NCI-H524 (cell line): ENCODE measurements at regions not wholly inside any gene's neighbourhood (a gene's known extent, or its start where the extent isn't known, plus 50 kb on each side); places are given as distances from the start of the nearest gene placed in this dataset.
A peak's percentile ranks its signal among the peaks of the same experiment; 100 is the strongest.

Experiments
- DNase-seq, 2 experiments: peaks; one replicate each; lab custom pipeline; 2025; lab: John Stamatoyannopoulos, UW

GRCh38 chr15:92224843-92225242 lies 168.8 kb upstream of the ST8SIA2 start:
- DNase-seq = no peak

GRCh38 chr15:92226020-92226612 lies 167.6 kb upstream of the ST8SIA2 start:
- peak in 1 of 2 experiments; percentile 8 for DNase-seq

- no peak for DNase-seq
Measured at GRCh38 chr15:92228830-92229229, 164.9 kb upstream of the ST8SIA2 start.

GRCh38 chr15:92231461-92231860 lies 162.2 kb upstream of the ST8SIA2 start:
- DNase-seq = no peak

GRCh38 chr15:92232317-92232716 lies 161.4 kb upstream of the ST8SIA2 start:
- no peak for DNase-seq

- DNase-seq = no peak
Measured at GRCh38 chr15:92232876-92233275, 160.8 kb upstream of the ST8SIA2 start.

- no peak for DNase-seq
Measured at GRCh38 chr15:92243227-92243626, 150.5 kb upstream of the ST8SIA2 start.

GRCh38 chr15:92244703-92245102 lies 149.0 kb upstream of the ST8SIA2 start:
- DNase-seq = peak in 1 of 2 experiments; percentile 5

GRCh38 chr15:92247649-92248242 lies 145.9 kb upstream of the ST8SIA2 start:
- DNase-seq = no peak

- no peak for DNase-seq
Measured at GRCh38 chr15:92266796-92267685, 126.6 kb upstream of the ST8SIA2 start.

- DNase-seq = peak; percentile 84 to 92
Measured at GRCh38 chr15:92268900-92269299, 124.8 kb upstream of the ST8SIA2 start.

GRCh38 chr15:92271179-92271578 lies 122.5 kb upstream of the ST8SIA2 start:
- DNase-seq = no peak

- DNase-seq = no peak
Measured at GRCh38 chr15:92272106-92272505, 121.6 kb upstream of the ST8SIA2 start.

GRCh38 chr15:92273286-92273685 lies 120.4 kb upstream of the ST8SIA2 start:
- DNase-seq = peak in 1 of 2 experiments; percentile 17

- DNase-seq = peak in 1 of 2 experiments; percentile 54
Measured at GRCh38 chr15:92273723-92274122, 120.0 kb upstream of the ST8SIA2 start.

GRCh38 chr15:92277776-92278175 lies 115.9 kb upstream of the ST8SIA2 start:
- DNase-seq = peak; percentile 31 to 58

- no peak for DNase-seq
Measured at GRCh38 chr15:92283813-92284212, 109.9 kb upstream of the ST8SIA2 start.

- no peak for DNase-seq
Measured at GRCh38 chr15:92288755-92289154, 104.9 kb upstream of the ST8SIA2 start.

GRCh38 chr15:92289733-92290132 lies 103.9 kb upstream of the ST8SIA2 start:
- DNase-seq = no peak

GRCh38 chr15:92290359-92290992 lies 103.2 kb upstream of the ST8SIA2 start:
- DNase-seq = no peak

- DNase-seq = no peak
Measured at GRCh38 chr15:92291900-92292299, 101.8 kb upstream of the ST8SIA2 start.

GRCh38 chr15:92294759-92295158 lies 98.9 kb upstream of the ST8SIA2 start:
- peak in 1 of 2 experiments; percentile 42 for DNase-seq
